Heart left ventricle (tissue), 16 donors: ENCODE measurements at regions not wholly inside any gene's neighbourhood (a gene's known extent, or its start where the extent isn't known, plus 50 kb on each side); places are given as distances from the start of the nearest gene placed in this dataset.

Experiments
- ATAC-seq, 4 donors: fragments of 200-7000 bp; cut with Tn5 transposase; one replicate each; pipeline ENCODE4 v1.9.1; 2020 to 2022; ENCODE audit warnings: moderate library complexity in 4 of 4, mild to moderate bottlenecking in 3 of 4, moderate number of reproducible peaks in 1 of 4
- DNase-seq, 5 donors: peaks; one replicate each; pipeline ENCODE4 v3.0.0-alpha.2; 2020
- H3K27ac ChIP-seq, 12 donors: fragments of 200-600 bp; sonication (generic) in 4 of 12; one replicate each; pipeline versions ENCODE4 v1.5.0 to v1.8.0; 2016 to 2022; ENCODE audit warnings: mild to moderate bottlenecking in 2 of 12
- H3K27me3 ChIP-seq, 9 donors: fragments of 200-600 bp; sonication (generic) in 2 of 9; one replicate each; pipeline versions ENCODE4 v1.5.1 to v1.8.0; 2016 to 2022; ENCODE audit warnings: mild to moderate bottlenecking in 3 of 9
- H3K36me3 ChIP-seq, 9 donors: fragments of 200-600 bp; sonication (generic) in 2 of 9; one replicate each; pipeline versions ENCODE4 v1.5.0 to v1.8.0; 2018 to 2022; ENCODE audit warnings: mild to moderate bottlenecking in 2 of 9
- H3K4me1 ChIP-seq, 12 donors: fragments of 200-600 bp; sonication (generic) in 4 of 12; one replicate each; pipeline versions ENCODE4 v1.5.0 to v1.8.0; 2016 to 2022; ENCODE audit warnings: mild to moderate bottlenecking in 3 of 12
- H3K4me3 ChIP-seq, 12 donors: fragments of 200-600 bp; sonication (generic) in 4 of 12; one replicate each; pipeline versions ENCODE4 v1.5.0 to v1.8.0; 2017 to 2022; ENCODE audit warnings: mild to moderate bottlenecking in 9 of 12, moderate library complexity in 4 of 12
- H3K9me3 ChIP-seq, 12 donors: fragments of 200-600 bp; sonication (generic) in 4 of 12; one replicate each; pipeline versions ENCODE4 v1.5.0 to v1.8.0; 2016 to 2022; ENCODE audit warnings: mild to moderate bottlenecking in 1 of 12
- POLR2A ChIP-seq, 2 donors: fragments of 450-650 bp; IDR thresholded peaks; one replicate each; pipeline ENCODE4 v1.6.1; 2017; ENCODE audit warnings: antibody characterized with exemption in 2 of 2, mild to moderate bottlenecking in 2 of 2, moderate library complexity in 2 of 2
- WGBS, 4 donors: extraction: QIAGEN DNeasy Blood & Tissue Kit in 2 of 4; methylation state at CpG; one replicate each; pipeline versions ENCODE4 v1.1.5 to v1.1.7; 2013 to 2018; 5-methylcytosine and 5-hydroxymethylcytosine counted together
- intact Hi-C, 10 donors: fragments of 100-400 bp; cut with DNase I; formaldehyde crosslinking; loops; one replicate each; pipeline versions ENCODE4 v1.11.1 to v1.14.2; 2022
- TF ChIP-seq, protein P1 (sequence below), 12 donors: fragments of 200-600 bp; sonication (generic) in 4 of 12; IDR thresholded peaks; one replicate each; pipeline versions ENCODE4 v1.5.0 to v1.8.0; 2018 to 2022; ENCODE audit warnings: antibody characterized with exemption in 12 of 12, mild to moderate bottlenecking in 5 of 12
- donor health status: ischemic (EF 13 %, LVEDD 7.1; RV severe dilation, severe dysfunction).
- donor health status: healthy with polysubstance abuse.
- donor health status: DM: no; HTN: yes; CAD: no.
- donor health status: DM: no; HTN: no; CAD: no.
- donor health status: ischemic (EF 25% LVEDD 6.9; RV normal size, moderate dysfunction).
- donor health status: ischemic (EF 25% LVEDD 5.7; RV mildly dilated, moderate dysfunction).
- donor health status: healthy.
- donor health status: DM: yes; HTN: yes; CAD: no.
- donor health status: ischemic (EF 35%, LVEDD 5.7; RV mildly dilated, moderate dysfunction).
- donor health status: nonischemic (EF 11% LVEDD 7.7; RV severe dilation, severe dysfunction).
- donor health status: DM: yes; HTN: yes; CAD: no.
- donor health status: PGD.
- donor health status: ischemic (EF 29% LVEDD 5.4; RV normal size, mild dysfunction).
- donor health status: nonischemic (EF 23%, LVEDD 6.1; RV moderate dilation, normal function).

DNA sequence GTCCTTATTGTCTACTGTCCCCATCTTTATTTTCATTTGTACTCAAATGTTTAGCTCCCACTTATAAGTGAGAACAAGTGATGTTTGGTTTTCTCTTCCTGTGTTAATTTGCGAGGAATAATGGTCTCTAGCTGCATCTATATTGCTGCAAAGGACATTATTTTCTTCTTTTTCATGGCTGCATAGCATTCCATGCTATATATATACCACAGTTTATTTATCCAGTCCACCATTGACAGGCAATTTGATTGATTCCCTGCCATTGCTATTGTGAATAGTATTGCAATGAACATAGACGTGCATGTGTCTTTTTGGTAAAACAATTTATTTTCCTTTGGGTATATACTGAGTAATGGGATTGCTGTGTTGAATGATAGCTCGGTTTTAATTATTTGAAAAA is 1545.8 kb upstream of the RAG2 start:
- intact Hi-C loops, result no loop called here
- 66 to 77% (median 76%) methylated on average over 3 of the region's 3 CpGs for WGBS, 4 donors
- no peak for DNase-seq
- no peak for TF ChIP-seq POLR2A (IDR thresholded peaks at IDR 0.05)
- TF ChIP-seq, protein P1, sequence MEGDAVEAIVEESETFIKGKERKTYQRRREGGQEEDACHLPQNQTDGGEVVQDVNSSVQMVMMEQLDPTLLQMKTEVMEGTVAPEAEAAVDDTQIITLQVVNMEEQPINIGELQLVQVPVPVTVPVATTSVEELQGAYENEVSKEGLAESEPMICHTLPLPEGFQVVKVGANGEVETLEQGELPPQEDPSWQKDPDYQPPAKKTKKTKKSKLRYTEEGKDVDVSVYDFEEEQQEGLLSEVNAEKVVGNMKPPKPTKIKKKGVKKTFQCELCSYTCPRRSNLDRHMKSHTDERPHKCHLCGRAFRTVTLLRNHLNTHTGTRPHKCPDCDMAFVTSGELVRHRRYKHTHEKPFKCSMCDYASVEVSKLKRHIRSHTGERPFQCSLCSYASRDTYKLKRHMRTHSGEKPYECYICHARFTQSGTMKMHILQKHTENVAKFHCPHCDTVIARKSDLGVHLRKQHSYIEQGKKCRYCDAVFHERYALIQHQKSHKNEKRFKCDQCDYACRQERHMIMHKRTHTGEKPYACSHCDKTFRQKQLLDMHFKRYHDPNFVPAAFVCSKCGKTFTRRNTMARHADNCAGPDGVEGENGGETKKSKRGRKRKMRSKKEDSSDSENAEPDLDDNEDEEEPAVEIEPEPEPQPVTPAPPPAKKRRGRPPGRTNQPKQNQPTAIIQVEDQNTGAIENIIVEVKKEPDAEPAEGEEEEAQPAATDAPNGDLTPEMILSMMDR (IDR thresholded peaks at IDR 0.05), result no peak
- no peak overlapping the region for H3K4me3 ChIP-seq
- H3K27me3 ChIP-seq, result no peaks in the 10 kb centered on the region
- H3K9me3 ChIP-seq, result peaks cover 0 to 21% (median 8%) of the 10 kb centered on the region in 12 donors
- no peak overlapping the region for H3K27ac ChIP-seq
- H3K4me1 ChIP-seq, result no peaks in the 10 kb centered on the region
- H3K36me3 ChIP-seq, result no peaks in the 10 kb centered on the region
- ATAC-seq, result no peak

- Histone ChIP-seq H3K9me3 (peaks cover 0 to 27% (median 13%) of the 10 kb centered on the region in 12 donors), H3K27ac (no peak overlapping the region), H3K36me3 (no peaks in the 10 kb centered on the region), H3K4me3 (no peak overlapping the region), H3K27me3 (no peaks in the 10 kb centered on the region), H3K4me1 (no peaks in the 10 kb centered on the region)
- no peak for TF ChIP-seq POLR2A (IDR thresholded peaks at IDR 0.05)
- TF ChIP-seq, protein P1 (IDR thresholded peaks at IDR 0.05), result no peak
- intact Hi-C loops, result no loop called here
- DNase-seq, result no peak
- ATAC-seq, result no peak
- WGBS, 4 donors, result 85 to 93% (median 89%) methylated on average over 2 of the region's 2 CpGs
These were observed 1540.9 kb upstream of the RAG2 start for GRCh38 chr11:38138972-38139371.

DNA sequence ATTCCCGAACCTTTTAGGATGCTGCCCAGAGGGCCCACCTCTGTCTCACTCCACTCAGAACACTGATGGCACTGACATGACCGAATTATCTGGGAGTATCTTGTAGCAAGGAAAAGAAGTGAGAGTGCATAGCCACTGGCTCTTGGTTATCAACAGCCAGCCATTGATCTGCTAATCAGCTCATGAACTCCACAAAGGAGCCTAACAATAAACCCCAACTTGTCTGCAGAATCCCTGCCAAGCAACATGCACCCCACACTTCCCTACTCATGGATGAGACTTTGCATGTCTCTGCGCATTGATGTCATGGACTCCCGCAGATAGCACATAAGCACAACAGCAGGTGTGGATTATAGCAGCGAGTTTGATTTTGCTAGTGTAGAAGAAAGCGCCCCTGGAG is 1538.9 kb upstream of the RAG2 start:
- no peak for DNase-seq
- ATAC-seq, result no peak
- no peak overlapping the region for H3K27ac ChIP-seq
- no peak for TF ChIP-seq POLR2A (IDR thresholded peaks at IDR 0.05)
- TF ChIP-seq, protein P1 (IDR thresholded peaks at IDR 0.05), result no peak
- 86 to 95% (median 89%) methylated on average over 6 of the region's 6 CpGs for WGBS, 4 donors
- no peaks in the 10 kb centered on the region for H3K36me3 ChIP-seq
- H3K9me3 ChIP-seq, result peaks cover 0 to 27% (median 13%) of the 10 kb centered on the region in 12 donors
- no peaks in the 10 kb centered on the region for H3K27me3 ChIP-seq
- no peak overlapping the region for H3K4me3 ChIP-seq
- intact Hi-C loops, result no loop called here
- H3K4me1 ChIP-seq, result no peaks in the 10 kb centered on the region

DNA sequence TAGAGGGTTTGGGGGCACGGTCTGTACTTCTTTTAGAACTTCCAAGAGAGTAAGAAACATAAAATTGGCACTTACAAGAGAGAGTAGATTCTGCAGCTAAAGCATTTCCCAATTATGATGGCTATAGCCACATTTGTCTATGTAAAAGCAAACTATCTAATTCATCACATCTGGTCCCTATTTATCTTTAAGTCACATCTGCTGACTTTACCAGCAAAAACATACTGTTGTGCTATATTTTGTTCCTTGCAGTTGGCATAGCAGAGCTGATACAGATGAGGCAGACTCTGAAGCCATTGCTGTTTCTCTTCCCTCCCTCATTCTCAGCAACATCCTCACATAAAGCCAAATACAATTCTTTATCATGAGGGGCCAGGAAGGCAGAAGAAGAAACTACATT is 1533.5 kb upstream of the RAG2 start:
- TF ChIP-seq POLR2A (IDR thresholded peaks at IDR 0.05), result no peak
- TF ChIP-seq, protein P1 (IDR thresholded peaks at IDR 0.05), result no peak
- 50 to 56% (median 52%) methylated on average over 1 of the region's 1 CpG for WGBS, 4 donors
- intact Hi-C loops, result no loop called here

More for the DNA sequence above, 1533.5 kb upstream of the RAG2 start:
- H3K4me3 ChIP-seq, result no peak overlapping the region
- no peak overlapping the region for H3K27ac ChIP-seq
- no peak for ATAC-seq
- no peaks in the 10 kb centered on the region for H3K27me3 ChIP-seq
- no peaks in the 10 kb centered on the region for H3K4me1 ChIP-seq
- H3K9me3 ChIP-seq, result peaks cover 0 to 13% (median under 1%) of the 10 kb centered on the region in 12 donors
- H3K36me3 ChIP-seq, result no peaks in the 10 kb centered on the region
- no peak for DNase-seq
